Effector CD4-positive, alpha-beta T cell (primary cell): ENCODE measurements at regions not wholly inside any gene's neighbourhood (a gene's known extent, or its start where the extent isn't known, plus 50 kb on each side); places are given as distances from the start of the nearest gene placed in this dataset.
"Not testable (repeated sequence)": the region's sequence is repeated elsewhere in the genome, so short reads cannot be mapped to it uniquely, and the experiment has no call there.

Source experiments
- DNase-seq: peaks from one replicate; pipeline ENCODE4 v3.0.0-alpha.2; 2020

DNA sequence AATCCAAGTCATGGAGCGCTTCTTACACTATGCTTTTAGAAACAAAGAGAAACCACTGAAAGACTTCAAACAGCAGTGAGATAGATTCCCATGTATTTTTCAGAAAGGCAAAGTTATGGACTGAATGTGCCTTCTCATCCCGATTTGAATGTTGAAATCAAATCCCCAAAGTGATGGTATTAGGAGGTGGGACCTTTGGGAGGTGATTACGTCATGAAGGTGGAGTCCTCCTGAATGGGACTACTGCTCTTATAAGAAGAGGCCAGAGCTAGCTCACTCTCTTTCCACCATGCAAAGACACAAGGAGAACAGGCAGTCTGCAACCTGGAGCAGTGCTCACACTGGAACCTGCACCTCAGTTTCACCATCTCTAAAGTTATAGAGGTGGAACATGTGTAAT, 1279.8 kb downstream of the GATA3 start:
- no peak for DNase-seq

- no peak for DNase-seq
Measured at GRCh38 chr10:9339716-9340115, 1285.2 kb downstream of the GATA3 start.

GRCh38 chr10:9342885-9343570, 1288.5 kb downstream of the GATA3 start:
- no peak for DNase-seq

- DNase-seq, result not testable (repeated sequence)
Measured at GRCh38 chr10:9347933-9348332, 1293.4 kb downstream of the GATA3 start.

DNA sequence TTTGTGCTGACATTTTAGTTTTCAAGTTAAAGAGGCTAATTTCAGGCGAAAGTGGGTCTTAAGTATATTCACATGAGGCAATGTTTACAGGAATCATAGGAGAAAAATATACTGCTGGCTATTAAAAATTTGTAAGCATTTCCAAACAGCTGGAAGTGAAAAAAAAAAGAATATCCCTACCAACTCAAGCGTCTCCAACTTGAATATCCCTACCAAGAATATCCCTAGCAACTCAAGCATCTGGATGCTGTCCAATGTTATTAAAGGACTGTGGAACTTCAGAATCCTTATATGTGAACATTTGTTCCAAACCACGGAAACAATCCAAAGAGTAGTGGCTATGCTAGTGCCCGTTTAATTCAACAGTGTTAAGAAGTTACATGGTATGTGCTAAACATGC, 1303.0 kb downstream of the GATA3 start:
- no peak for DNase-seq

DNA sequence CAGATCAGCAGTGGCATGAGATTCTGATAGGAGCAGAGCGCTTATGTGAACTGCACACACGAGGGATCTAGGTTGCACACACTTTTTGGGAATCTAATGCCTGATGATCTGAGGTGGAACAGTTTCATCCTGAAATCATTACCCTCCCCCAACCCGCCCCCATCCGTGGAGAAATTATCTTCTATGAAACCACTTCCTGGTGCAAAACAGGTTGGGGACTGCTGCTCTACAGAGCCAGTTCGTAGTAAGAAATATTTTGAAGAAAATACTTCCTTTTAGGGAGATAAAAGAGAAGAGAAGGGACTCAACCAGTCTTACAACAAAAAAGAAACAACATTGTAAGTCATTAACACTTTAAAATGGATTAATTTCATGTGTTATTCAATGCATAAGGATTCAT, 1308.2 kb downstream of the GATA3 start:
- no peak for DNase-seq

- no peak for DNase-seq
Measured at GRCh38 chr10:9379183-9379582, 1324.7 kb downstream of the GATA3 start.

GRCh38 chr10:9381733-9382532, 1327.4 kb downstream of the GATA3 start:
- no peak for DNase-seq

DNA sequence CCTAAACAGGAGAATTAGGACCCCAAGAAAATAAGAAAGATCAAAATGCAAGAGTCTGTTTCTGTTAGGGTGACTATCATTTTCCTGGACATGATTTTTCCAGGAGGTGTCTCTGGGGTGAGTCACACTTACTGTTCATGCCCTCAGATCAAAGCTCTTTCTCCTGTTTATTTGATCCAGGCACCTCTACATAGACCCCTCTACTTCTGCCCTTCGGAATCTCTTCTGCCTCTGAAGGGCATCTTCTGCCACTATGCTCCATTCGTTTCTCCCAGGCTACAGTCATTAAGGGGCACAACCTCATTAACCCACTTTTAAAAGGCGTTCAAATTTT, 1328.0 kb downstream of the GATA3 start:
- no peak for DNase-seq

DNA sequence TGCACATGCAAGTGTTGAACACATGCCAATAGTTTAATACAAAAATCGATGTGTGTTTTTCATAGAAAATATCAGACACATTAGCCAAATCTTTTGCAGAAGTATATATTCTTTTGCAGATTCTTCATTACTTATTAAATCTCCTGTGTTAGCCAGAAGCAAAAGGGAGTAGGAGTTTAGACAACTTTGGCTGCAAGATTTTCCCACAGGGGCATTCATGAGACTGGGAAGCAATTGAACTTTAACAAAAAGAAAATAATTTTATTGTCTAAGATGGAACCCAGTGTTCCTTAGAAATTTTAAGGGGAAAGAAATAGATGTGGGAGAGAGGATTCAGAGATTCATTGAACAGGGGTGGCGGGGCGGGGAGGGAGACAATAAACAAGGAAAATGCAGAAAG, 1336.0 kb downstream of the GATA3 start:
- no peak for DNase-seq

DNA sequence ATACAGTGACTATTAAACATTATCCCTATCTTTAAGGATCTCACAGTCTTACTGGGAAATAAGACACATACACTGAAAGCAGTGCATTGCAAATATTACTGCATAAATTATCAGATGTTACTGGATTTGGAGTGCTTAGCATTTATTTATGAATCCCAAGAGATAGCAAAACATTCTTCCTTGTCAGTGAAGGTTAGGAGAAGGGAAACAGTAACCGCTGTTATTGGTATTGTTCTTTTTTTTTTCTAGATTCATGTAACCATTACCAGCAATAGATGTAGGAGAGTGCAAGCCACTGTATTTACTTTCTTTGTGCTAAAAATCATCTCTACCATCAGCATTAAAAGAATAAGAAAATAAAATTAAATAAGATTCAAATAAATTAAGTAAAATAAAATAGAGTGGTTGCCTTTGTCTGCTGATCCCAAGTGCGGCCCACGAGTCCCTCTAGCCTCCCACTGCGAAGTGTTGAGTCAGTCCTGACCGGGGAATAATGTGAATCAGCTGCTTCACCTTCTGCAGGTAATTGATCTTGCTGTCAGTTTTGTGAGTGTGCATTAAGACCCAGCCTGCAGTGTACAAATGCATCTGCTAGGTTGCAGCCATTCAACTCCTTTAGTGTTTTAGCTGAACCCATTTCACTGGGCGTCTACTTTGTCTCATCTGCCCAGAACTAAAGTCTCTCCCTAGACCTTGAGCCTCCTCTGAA, 1344.9 kb downstream of the GATA3 start:
- no peak for DNase-seq

- DNase-seq, result not testable (repeated sequence)
Measured at GRCh38 chr10:9402067-9402466, 1347.6 kb downstream of the GATA3 start.

DNA sequence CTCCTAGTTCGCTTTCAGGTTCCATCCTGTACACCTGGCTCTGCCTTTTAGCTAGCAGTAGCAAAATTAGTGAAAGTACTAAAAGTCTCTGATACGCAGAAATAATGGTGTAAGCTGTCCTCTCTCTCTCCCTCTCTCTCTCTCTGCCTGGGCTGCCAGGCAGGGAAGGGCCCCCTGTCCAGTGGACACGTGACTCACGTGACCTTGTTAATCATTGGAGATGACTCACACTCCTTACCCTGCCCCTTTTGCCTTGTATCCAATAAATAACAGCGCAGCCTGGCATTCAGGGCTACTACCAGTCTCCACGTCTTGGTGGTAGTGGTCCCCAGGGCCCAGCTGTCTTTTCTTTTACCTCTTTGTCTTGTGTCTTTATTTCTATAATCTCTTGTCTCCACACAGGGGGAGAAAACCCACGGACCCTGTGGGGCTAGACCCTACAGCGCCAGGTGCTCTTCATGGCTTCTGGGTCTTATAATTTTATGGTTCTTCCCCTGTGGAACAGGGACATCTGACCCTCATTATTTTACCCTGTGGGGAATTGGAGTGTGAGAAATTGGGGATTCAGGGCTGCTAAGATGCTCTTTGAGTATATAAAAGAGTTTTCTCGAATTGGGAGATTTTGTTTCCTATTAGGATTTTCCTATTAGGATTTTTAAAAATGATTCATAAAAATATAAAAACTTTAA, 1348.2 kb downstream of the GATA3 start:
- not testable (repeated sequence) for DNase-seq

DNA sequence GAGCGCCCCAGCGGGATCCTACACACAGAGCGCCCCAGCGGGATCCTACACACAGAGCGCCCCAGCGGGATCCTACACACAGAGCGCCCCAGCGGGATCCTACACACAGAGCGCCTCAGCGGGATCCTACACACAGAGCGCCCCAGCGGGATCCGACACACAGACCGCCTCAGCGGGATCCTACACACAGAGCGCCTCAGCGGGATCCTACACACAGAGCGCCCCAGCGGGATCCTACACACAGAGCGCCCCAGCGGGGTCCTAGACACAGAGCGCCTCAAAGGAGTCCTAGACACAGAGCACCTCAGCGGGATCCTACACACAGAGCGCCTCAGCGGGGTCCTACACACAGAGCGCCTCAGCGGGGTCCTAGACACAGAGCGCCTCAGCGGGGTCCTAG, 1352.7 kb downstream of the GATA3 start:
- DNase-seq, result not testable (repeated sequence)

- no peak for DNase-seq
Measured at GRCh38 chr10:9416331-9416730, 1361.8 kb downstream of the GATA3 start.

- DNase-seq, result no peak
Measured at GRCh38 chr10:9419757-9420156, 1365.3 kb downstream of the GATA3 start.

DNA sequence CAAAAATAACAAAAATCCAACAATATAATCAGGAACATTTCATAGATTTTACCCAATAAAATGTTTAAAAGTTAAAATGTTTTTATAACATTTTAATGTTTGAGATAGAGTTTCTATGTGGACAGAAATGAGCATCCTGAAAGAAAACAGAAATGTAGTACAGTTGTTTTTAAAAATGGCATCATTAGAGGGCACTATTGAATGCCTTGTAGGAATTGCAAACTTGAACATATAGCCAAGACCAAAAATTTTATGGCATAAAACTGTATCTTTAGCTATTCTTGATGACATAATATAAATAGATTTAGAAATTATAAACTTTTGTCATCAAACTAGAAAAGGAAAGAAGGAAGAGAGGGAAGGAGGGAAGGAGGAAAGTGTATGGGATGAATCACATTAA, 1372.7 kb downstream of the GATA3 start:
- DNase-seq, result no peak

DNA sequence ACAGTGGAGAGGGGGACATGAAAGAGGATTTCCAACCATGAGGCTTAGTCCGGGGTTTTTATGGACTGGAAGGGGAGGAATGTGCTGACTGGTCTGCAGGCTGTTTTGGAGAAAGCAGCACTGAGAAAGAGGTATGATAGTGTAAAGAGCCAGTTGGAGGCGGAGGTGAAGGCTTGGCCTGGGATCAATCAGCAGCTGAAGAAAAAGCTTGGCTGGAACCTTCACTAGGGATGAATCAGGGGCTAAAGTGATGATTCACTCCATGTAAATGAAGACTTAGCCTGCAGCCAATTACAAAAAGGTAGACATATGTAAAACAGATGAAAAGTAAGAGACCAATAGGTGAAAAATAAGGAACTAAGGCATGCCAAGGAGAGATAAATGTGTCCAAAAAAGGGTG, 1382.6 kb downstream of the GATA3 start:
- no peak for DNase-seq

GRCh38 chr10:9443758-9444157, 1389.3 kb downstream of the GATA3 start:
- DNase-seq, result no peak

GRCh38 chr10:9449530-9449929, 1395.0 kb downstream of the GATA3 start:
- DNase-seq, result no peak

GRCh38 chr10:9450801-9451200, 1396.3 kb downstream of the GATA3 start:
- no peak for DNase-seq

DNA sequence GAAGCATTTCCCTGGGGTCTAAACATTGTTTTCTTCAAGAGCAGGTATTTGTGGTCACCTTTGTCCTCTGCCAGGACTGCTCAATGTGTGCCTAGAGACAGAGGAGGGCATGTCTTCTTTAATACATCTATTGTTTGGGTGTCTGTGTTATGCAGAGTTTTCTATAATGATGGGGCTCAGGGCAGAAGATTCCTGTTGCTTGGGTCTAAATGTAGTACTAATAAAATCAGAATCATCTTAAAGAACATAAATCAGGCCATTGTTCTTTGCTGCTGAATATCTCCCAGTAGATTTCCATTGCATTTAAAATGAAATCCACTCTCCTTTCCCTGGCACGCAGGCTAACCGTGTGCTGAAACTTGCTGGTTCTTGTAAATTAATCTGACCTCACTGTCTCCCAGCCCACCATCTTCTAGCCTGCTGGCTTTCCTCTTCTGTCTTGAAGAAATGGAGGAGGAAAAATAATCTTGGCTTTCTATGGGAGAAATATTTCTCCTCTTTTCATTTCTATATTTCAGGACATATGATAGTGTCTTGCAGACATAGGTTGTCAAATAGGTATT, 1396.8 kb downstream of the GATA3 start:
- no peak for DNase-seq

DNA sequence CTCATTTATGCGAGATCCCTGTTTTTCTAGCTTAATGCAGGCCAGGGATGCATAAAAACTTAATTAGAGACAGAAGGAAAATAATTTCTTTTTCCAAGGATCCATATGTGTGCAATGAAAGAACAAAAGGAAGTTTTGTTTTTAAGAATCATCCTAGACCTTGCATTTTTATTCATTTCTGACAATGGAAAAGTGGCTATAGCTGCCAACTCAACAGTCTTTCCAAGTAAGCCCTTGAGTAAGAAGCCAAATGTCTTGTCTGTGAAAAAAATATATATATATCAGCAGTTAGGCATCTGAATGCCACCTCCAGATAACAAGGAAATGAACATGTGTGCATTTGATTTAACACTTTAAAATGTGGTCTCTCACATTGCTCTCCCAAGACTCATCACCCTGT, 1397.6 kb downstream of the GATA3 start:
- no peak for DNase-seq
